ENCODE measurements at regions not wholly inside any gene's neighbourhood (a gene's known extent, or its start where the extent isn't known, plus 50 kb on each side); places are given as distances from the start of the nearest gene placed in this dataset.
A peak's percentile ranks its signal among the peaks of the same experiment; 100 is the strongest.

- no peak overlapping the region for H3K4me2 ChIP-seq (ENCODE audit: low read depth, low read length)
- no peaks in the 10 kb centered on the region for H3K27me3 ChIP-seq (replicated peaks; ENCODE audit: insufficient read depth, low read length)
- H4K20me1 ChIP-seq (ENCODE audit: insufficient read depth, low read length), result no peaks in the 10 kb centered on the region
- no peaks in the 10 kb centered on the region for H3K4me1 ChIP-seq (ENCODE audit: low read length)
- H3K36me3 ChIP-seq (replicated peaks; ENCODE audit: insufficient read depth, low read length), result no peaks in the 10 kb centered on the region
- H3K9me2 ChIP-seq (replicated peaks; ENCODE audit: insufficient read depth, low read length), result no peaks in the 10 kb centered on the region
- peak; percentile 26 for DNase-seq
- no peaks in the 10 kb centered on the region for H3F3A ChIP-seq (ENCODE audit: insufficient read depth, low read length)
- H2AFZ ChIP-seq (ENCODE audit: low read length), result no peak overlapping the region
- H3K4me3 ChIP-seq (ENCODE audit: low read length), result no peak overlapping the region
- H3K27ac ChIP-seq (ENCODE audit: low read length), result no peak overlapping the region
- no peak for TF ChIP-seq EZH2 (optimal IDR thresholded peaks at IDR 0.05; ENCODE audit: low read depth, low read length)
- TF ChIP-seq EZH2phosphoT487 (IDR thresholded peaks at IDR 0.05; ENCODE audit: low read length), result no peak
- no peak for TF ChIP-seq CTCF (IDR thresholded peaks at IDR 0.05; ENCODE audit: low read length)
- H3K9ac ChIP-seq (ENCODE audit: low read length), result no peak overlapping the region
- H3K9me3 ChIP-seq (replicated peaks; ENCODE audit: insufficient read depth, low read length), result no peaks in the 10 kb centered on the region
- H3K79me2 ChIP-seq (ENCODE audit: low read length), result no peaks in the 10 kb centered on the region
Measured at GRCh38 chr1:75672528-75673393, 51.7 kb upstream of the ACADM start.

- Histone ChIP-seq H3K36me3 (replicated peaks; ENCODE audit: insufficient read depth, low read length) (no peaks in the 10 kb centered on the region), H3K9ac (ENCODE audit: low read length) (no peak overlapping the region), H3K79me2 (ENCODE audit: low read length) (no peaks in the 10 kb centered on the region), H4K20me1 (ENCODE audit: insufficient read depth, low read length) (no peaks in the 10 kb centered on the region), H3K9me3 (replicated peaks; ENCODE audit: insufficient read depth, low read length) (no peaks in the 10 kb centered on the region), H3K27me3 (replicated peaks; ENCODE audit: insufficient read depth, low read length) (no peaks in the 10 kb centered on the region), H3K4me3 (ENCODE audit: low read length) (no peak overlapping the region), H3K27ac (ENCODE audit: low read length) (no peak overlapping the region), H3K4me2 (ENCODE audit: low read depth, low read length) (no peak overlapping the region), H3F3A (ENCODE audit: insufficient read depth, low read length) (no peaks in the 10 kb centered on the region), H2AFZ (ENCODE audit: low read length) (no peak overlapping the region), H3K9me2 (replicated peaks; ENCODE audit: insufficient read depth, low read length) (no peaks in the 10 kb centered on the region), H3K4me1 (ENCODE audit: low read length) (no peaks in the 10 kb centered on the region)
- no peak for DNase-seq
- TF ChIP-seq EZH2phosphoT487 (IDR thresholded peaks at IDR 0.05; ENCODE audit: low read length), result no peak
Measured at GRCh38 chr1:75673399-75673798, 51.1 kb upstream of the ACADM start.

GRCh38 chr1:75673885-75674284, 50.6 kb upstream of the ACADM start:
- Histone ChIP-seq H3K36me3 (replicated peaks; ENCODE audit: insufficient read depth, low read length) (no peaks in the 10 kb centered on the region), H3K27me3 (replicated peaks; ENCODE audit: insufficient read depth, low read length) (no peaks in the 10 kb centered on the region), H3K4me2 (ENCODE audit: low read depth, low read length) (no peak overlapping the region), H2AFZ (ENCODE audit: low read length) (no peak overlapping the region), H4K20me1 (ENCODE audit: insufficient read depth, low read length) (no peaks in the 10 kb centered on the region), H3K79me2 (ENCODE audit: low read length) (no peaks in the 10 kb centered on the region), H3K4me3 (ENCODE audit: low read length) (no peak overlapping the region), H3K9ac (ENCODE audit: low read length) (no peak overlapping the region), H3K9me2 (replicated peaks; ENCODE audit: insufficient read depth, low read length) (no peaks in the 10 kb centered on the region), H3K4me1 (ENCODE audit: low read length) (no peaks in the 10 kb centered on the region), H3K9me3 (replicated peaks; ENCODE audit: insufficient read depth, low read length) (no peaks in the 10 kb centered on the region), H3F3A (ENCODE audit: insufficient read depth, low read length) (no peaks in the 10 kb centered on the region), H3K27ac (ENCODE audit: low read length) (no peak overlapping the region)
- TF ChIP-seq CTCF (IDR thresholded peaks at IDR 0.05; ENCODE audit: low read length), result no peak
- no peak for TF ChIP-seq EZH2 (optimal IDR thresholded peaks at IDR 0.05; ENCODE audit: low read depth, low read length)
- no peak for TF ChIP-seq EZH2phosphoT487 (IDR thresholded peaks at IDR 0.05; ENCODE audit: low read length)
- no peak for DNase-seq
